ENCODE measurements at regions not wholly inside any gene's neighbourhood (a gene's known extent, or its start where the extent isn't known, plus 50 kb on each side); places are given as distances from the start of the nearest gene placed in this dataset.

- no peak for TF ChIP-seq CTCF (conservative IDR thresholded peaks at IDR 0.05 in 1 of 2, IDR thresholded peaks at IDR 0.05 in 1 of 2; ENCODE audit: low read depth in 1 of 2, low read length in 2 of 2)
- no peak for TF ChIP-seq EZH2 (IDR thresholded peaks at IDR 0.05; ENCODE audit: low read length, missing control alignments)
Measured at GRCh38 chr15:95168951-95169431, 937.6 kb downstream of the MCTP2 start.

Measured in fibroblast of lung (primary cell).